Kidney (tissue), 13 donors: ENCODE measurements at regions not wholly inside any gene's neighbourhood (a gene's known extent, or its start where the extent isn't known, plus 50 kb on each side); places are given as distances from the start of the nearest gene placed in this dataset.

Experiments used
- DNase-seq, 5 donors: peaks; one replicate each; pipeline ENCODE4 v3.0.0-alpha.2; 2013 to 2020
- FAIRE-seq: peaks from 2 replicates; lab custom pipeline; 2012; peaks lifted over from hg19 to GRCh38; lab: Jason Lieb, UNC
- H3K27ac ChIP-seq, 2 donors: one replicate each; pipeline ENCODE4 v1.7.0; 2013; ENCODE audit warnings: low read depth in 2 of 2, low read length in 2 of 2, inconsistent platforms in 1 of 2
- H3K27me3 ChIP-seq: one replicate; pipeline ENCODE4 v1.7.1; 2013; ENCODE audit warnings: low read length, inconsistent platforms; ENCODE audit not compliant: control insufficient read depth, insufficient read depth
- H3K36me3 ChIP-seq, 3 donors: one replicate each; pipeline versions ENCODE4 v1.7.0 to v1.7.1; 2013; ENCODE audit warnings: low read length in 3 of 3, control low read depth in 1 of 3, inconsistent platforms in 1 of 3; ENCODE audit not compliant: insufficient read depth in 3 of 3, control insufficient read depth in 2 of 3
- H3K4me1 ChIP-seq, 3 donors: one replicate each; pipeline versions ENCODE4 v1.7.0 to v1.7.1; 2013; ENCODE audit warnings: low read length in 3 of 3, inconsistent platforms in 1 of 3, low read depth in 1 of 3; ENCODE audit not compliant: control insufficient read depth in 2 of 3, insufficient read depth in 2 of 3
- H3K4me3 ChIP-seq, 3 donors: one replicate each; pipeline versions ENCODE4 v1.7.0 to v1.8.1; 2013; ENCODE audit warnings: low read length in 3 of 3, control low read depth in 1 of 3, inconsistent platforms in 1 of 3
- H3K9ac ChIP-seq, 3 donors: one replicate each; pipeline versions ENCODE4 v1.7.0 to v1.7.1; 2013; ENCODE audit warnings: low read length in 3 of 3, control low read depth in 1 of 3, inconsistent platforms in 1 of 3
- H3K9me3 ChIP-seq, 3 donors: one replicate each; pipeline versions ENCODE4 v1.7.0 to v1.7.1; 2013; ENCODE audit warnings: low read length in 3 of 3, control low read depth in 1 of 3, inconsistent platforms in 1 of 3; ENCODE audit not compliant: control insufficient read depth in 2 of 3, insufficient read depth in 1 of 3
- intact Hi-C: fragments of 100-400 bp; cut with DNase I; formaldehyde crosslinking; loops from one replicate; pipeline ENCODE4 v1.11.1; 2022
- TF ChIP-seq, protein P1 (sequence below): IDR thresholded peaks from 3 replicates; pipeline ENCODE4 v1.5.1; 2012; ENCODE audit warnings: mild to moderate bottlenecking, moderate library complexity, borderline replicate concordance; ENCODE audit not compliant: insufficient read depth; ENCODE audit errors: extremely low read depth
- donor health status: control.
- donor health status: control.
- donor health status: control.
- donor health status: control.
- donor health status: control.
- donor health status: DM: yes; HTN: yes; CAD: no.
- donor health status: Normal renal cell carcinoma (clear cell type).

DNA sequence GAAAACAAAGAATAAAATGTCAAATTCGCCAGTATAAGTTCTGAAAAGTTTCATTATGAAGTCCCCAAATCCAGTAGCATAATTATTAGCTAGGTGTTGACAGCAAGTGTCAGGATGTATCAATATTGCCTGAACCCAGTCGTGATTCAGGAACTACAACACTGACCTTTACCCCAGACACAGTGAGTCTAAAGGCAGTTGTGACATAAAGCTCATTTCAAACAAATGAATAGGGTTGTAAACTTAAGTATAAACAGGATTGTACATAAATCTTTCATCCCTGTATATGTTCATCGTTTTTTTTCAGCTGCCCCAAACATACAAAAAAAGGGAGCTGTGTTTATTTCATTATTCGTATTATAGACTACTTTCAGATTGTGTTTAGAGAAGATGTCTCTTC lies 385.7 kb downstream of the PLK2 start:
- no peaks in the 10 kb centered on the region for H3K36me3 ChIP-seq
- peaks cover 0 to 4% (median 0%) of the 10 kb centered on the region in 3 donors for H3K4me1 ChIP-seq
- no peak overlapping the region for H3K27ac ChIP-seq
- no peak overlapping the region for H3K4me3 ChIP-seq
- H3K27me3 ChIP-seq = no peaks in the 10 kb centered on the region
- FAIRE-seq (no peak), DNase-seq (no peak)
- H3K9me3 ChIP-seq = no peaks in the 10 kb centered on the region
- H3K9ac ChIP-seq = no peak overlapping the region
- intact Hi-C loops = no loop called here
- TF ChIP-seq, protein P1, sequence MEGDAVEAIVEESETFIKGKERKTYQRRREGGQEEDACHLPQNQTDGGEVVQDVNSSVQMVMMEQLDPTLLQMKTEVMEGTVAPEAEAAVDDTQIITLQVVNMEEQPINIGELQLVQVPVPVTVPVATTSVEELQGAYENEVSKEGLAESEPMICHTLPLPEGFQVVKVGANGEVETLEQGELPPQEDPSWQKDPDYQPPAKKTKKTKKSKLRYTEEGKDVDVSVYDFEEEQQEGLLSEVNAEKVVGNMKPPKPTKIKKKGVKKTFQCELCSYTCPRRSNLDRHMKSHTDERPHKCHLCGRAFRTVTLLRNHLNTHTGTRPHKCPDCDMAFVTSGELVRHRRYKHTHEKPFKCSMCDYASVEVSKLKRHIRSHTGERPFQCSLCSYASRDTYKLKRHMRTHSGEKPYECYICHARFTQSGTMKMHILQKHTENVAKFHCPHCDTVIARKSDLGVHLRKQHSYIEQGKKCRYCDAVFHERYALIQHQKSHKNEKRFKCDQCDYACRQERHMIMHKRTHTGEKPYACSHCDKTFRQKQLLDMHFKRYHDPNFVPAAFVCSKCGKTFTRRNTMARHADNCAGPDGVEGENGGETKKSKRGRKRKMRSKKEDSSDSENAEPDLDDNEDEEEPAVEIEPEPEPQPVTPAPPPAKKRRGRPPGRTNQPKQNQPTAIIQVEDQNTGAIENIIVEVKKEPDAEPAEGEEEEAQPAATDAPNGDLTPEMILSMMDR = no peak

DNA sequence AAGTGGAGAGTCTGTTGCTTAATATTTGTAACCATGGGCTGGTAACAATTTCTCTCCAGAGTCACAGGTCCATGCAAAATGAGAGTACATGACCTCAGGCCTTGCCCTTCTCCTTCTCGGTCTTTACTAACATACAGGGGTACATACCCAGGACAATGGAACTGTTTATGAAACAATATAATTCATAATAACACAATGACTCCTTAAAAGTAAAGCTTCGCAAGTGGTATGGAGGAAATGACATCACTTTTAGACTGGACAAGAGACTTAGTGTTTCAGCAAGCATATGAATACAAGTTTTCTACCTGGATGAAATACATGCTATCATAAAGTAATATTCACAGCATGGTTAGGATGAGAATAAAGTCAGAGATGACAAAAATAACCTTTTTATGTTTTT lies 386.6 kb downstream of the PLK2 start:
- Histone ChIP-seq H3K9ac (no peak overlapping the region), H3K27ac (no peak overlapping the region), H3K36me3 (no peaks in the 10 kb centered on the region), H3K4me1 (peaks cover 0 to 4% (median 0%) of the 10 kb centered on the region in 3 donors), H3K9me3 (no peaks in the 10 kb centered on the region), H3K4me3 (no peak overlapping the region), H3K27me3 (no peaks in the 10 kb centered on the region)
- TF ChIP-seq, protein P1 = no peak
- FAIRE-seq (no peak), DNase-seq (no peak)
- intact Hi-C loops = no loop called here

DNA sequence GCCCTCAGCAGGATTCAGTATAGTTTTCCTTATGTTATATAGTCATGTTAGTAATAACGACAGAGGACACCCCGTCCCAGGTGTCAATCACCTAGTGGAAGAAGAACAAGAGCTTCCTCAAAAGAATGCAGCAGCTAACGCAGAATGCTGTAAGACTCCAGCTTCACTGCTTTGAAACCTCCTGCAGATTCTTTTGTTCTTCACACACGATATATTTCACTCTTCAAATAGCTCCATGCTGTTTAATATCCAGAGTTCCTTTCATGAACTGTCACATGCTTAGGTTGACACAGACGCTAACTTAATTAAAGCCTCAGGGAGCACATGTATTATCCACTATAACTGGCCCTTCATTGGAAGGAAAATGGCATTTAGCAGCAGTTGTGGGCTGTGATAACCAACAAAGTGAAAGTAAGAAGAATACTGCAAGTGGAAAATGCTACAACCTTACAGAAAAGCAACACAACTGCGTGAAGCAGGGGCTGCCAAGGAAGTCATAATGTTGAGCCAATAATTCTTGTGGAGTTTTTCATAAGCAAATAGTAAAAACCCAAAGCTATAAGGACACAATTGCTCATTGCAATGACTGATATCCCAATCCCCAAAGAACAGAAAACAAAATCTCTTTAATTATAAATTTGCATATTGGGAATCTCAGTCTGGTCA lies 387.5 kb downstream of the PLK2 start:
- no peak for FAIRE-seq
- no peaks in the 10 kb centered on the region for H3K4me1 ChIP-seq
- intact Hi-C loops = no loop called here

More for the DNA sequence above, 387.5 kb downstream of the PLK2 start:
- Histone ChIP-seq H3K4me3 (no peak overlapping the region), H3K27me3 (no peaks in the 10 kb centered on the region), H3K27ac (no peak overlapping the region), H3K9me3 (no peaks in the 10 kb centered on the region), H3K9ac (no peak overlapping the region), H3K36me3 (no peaks in the 10 kb centered on the region)
- TF ChIP-seq, protein P1 = no peak
- no peak for DNase-seq
